ENCODE measurements at regions not wholly inside any gene's neighbourhood (a gene's known extent, or its start where the extent isn't known, plus 50 kb on each side); places are given as distances from the start of the nearest gene placed in this dataset.

- H3K4me1 ChIP-seq: no peaks in the 10 kb centered on the region
- H3K27me3 ChIP-seq: no peaks in the 10 kb centered on the region
- no peaks in the 10 kb centered on the region for H3K36me3 ChIP-seq
- no peak for TF ChIP-seq EP300 (IDR thresholded peaks at IDR 0.05)
- TF ChIP-seq POLR2AphosphoS5 (IDR thresholded peaks at IDR 0.05): no peak
- TF ChIP-seq CTCF (IDR thresholded peaks at IDR 0.05): no peak
- no peak for TF ChIP-seq POLR2A (IDR thresholded peaks at IDR 0.05)
- intact Hi-C loops (cut with DNase I): no loop called here
- H3K9me3 ChIP-seq: no peaks in the 10 kb centered on the region
- 44 to 63% methylated on average over 18 of the region's 18 CpGs for WGBS, 2 donors
- no peak for DNase-seq
- no peak overlapping the region for H3K27ac ChIP-seq
- H3K4me3 ChIP-seq: no peak overlapping the region
These were observed 160.6 kb downstream of the BCOR start for GRCh38 chrX:39936886-39937770.

- intact Hi-C loops (cut with DNase I): no loop called here
- H3K4me1 ChIP-seq: no peaks in the 10 kb centered on the region
- no peak overlapping the region for H3K4me3 ChIP-seq
- no peaks in the 10 kb centered on the region for H3K27me3 ChIP-seq
- WGBS, 2 donors: 93 to 98% methylated on average over 6 of the region's 6 CpGs
- no peak overlapping the region for H3K27ac ChIP-seq
- DNase-seq: no peak
- TF ChIP-seq EP300 (IDR thresholded peaks at IDR 0.05): no peak
- no peak for TF ChIP-seq POLR2A (IDR thresholded peaks at IDR 0.05)
- no peak for TF ChIP-seq POLR2AphosphoS5 (IDR thresholded peaks at IDR 0.05)
- no peak for TF ChIP-seq CTCF (IDR thresholded peaks at IDR 0.05)
- no peaks in the 10 kb centered on the region for H3K36me3 ChIP-seq
- no peaks in the 10 kb centered on the region for H3K9me3 ChIP-seq
These were observed 159.3 kb downstream of the BCOR start for GRCh38 chrX:39938466-39938865.

- intact Hi-C loops (cut with DNase I): no loop called here
- no peaks in the 10 kb centered on the region for H3K27me3 ChIP-seq
- no peaks in the 10 kb centered on the region for H3K36me3 ChIP-seq
- no peaks in the 10 kb centered on the region for H3K9me3 ChIP-seq
- H3K4me1 ChIP-seq: no peaks in the 10 kb centered on the region
- TF ChIP-seq CTCF (IDR thresholded peaks at IDR 0.05) (no peak), POLR2AphosphoS5 (IDR thresholded peaks at IDR 0.05) (no peak), EP300 (IDR thresholded peaks at IDR 0.05) (no peak), POLR2A (IDR thresholded peaks at IDR 0.05) (no peak)
- H3K27ac ChIP-seq: no peak overlapping the region
- 85 to 93% methylated on average over 3 of the region's 3 CpGs for WGBS, 2 donors
- no peak for DNase-seq
- H3K4me3 ChIP-seq: no peak overlapping the region
These were observed 158.1 kb downstream of the BCOR start for GRCh38 chrX:39939678-39940077.

- no peaks in the 10 kb centered on the region for H3K4me1 ChIP-seq
- intact Hi-C loops (cut with DNase I): no loop called here
- H3K27me3 ChIP-seq: no peaks in the 10 kb centered on the region
- TF ChIP-seq CTCF (IDR thresholded peaks at IDR 0.05): no peak
- no peak for TF ChIP-seq POLR2A (IDR thresholded peaks at IDR 0.05)
- TF ChIP-seq EP300 (IDR thresholded peaks at IDR 0.05): no peak
- TF ChIP-seq POLR2AphosphoS5 (IDR thresholded peaks at IDR 0.05): no peak
- H3K4me3 ChIP-seq: no peak overlapping the region
- 91 to 92% methylated on average over 6 of the region's 6 CpGs for WGBS, 2 donors
- no peaks in the 10 kb centered on the region for H3K36me3 ChIP-seq
- no peak for DNase-seq
- H3K9me3 ChIP-seq: no peaks in the 10 kb centered on the region
- no peak overlapping the region for H3K27ac ChIP-seq
These were observed 156.3 kb downstream of the BCOR start for GRCh38 chrX:39941332-39941920.
